HG03432 (cell line): ENCODE measurements at regions not wholly inside any gene's neighbourhood (a gene's known extent, or its start where the extent isn't known, plus 50 kb on each side); places are given as distances from the start of the nearest gene placed in this dataset.

Experiments
- ATAC-seq: cut with Tn5 transposase; IDR thresholded peaks from one replicate; pipeline ENCODE4 v1.9.1; 2021; ENCODE audit warnings: mild to moderate bottlenecking, moderate library complexity; ENCODE audit not compliant: unreplicated experiment

- ATAC-seq = no peak
Observed at GRCh38 chr7:41878309-41879295, 175.7 kb upstream of the INHBA start.

DNA sequence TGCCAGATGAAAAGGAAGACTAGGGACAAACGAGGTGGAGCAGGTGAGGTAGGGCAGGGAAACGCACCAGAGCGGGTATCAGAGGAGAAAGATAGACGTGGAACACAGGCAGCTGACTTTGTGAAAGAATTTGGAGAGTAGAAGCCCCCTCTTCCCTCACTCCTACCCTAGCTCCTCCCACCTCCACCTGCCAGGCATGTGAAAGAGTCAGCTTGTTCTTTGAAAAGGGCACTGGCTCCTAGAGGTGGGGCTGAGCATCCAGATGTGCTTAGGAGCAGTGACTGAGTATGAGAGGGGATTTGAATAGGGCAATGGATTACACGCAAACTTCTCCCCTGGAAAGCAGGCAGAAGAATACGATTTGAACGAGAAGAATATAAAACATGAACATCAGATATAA lies 174.2 kb upstream of the INHBA start:
- no peak for ATAC-seq

DNA sequence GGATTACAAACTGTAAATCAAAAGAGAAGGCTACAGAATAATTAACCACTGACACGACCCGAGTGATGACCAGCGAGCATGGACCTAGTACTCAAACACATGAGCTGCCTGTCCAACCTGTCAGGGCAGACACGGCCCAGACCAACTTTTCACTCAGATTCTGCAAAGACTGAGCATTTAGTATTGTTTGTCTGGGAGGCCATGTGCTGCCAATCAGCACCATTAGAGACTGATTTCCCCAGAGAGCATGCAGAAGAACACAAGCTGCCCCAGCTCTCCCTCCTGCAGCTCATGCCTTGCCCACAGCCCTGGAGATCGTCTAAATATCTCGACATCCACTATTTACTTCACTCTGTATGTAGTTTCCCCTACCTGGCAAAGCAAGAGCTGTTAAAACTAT lies 172.6 kb upstream of the INHBA start:
- ATAC-seq = no peak

GRCh38 chr7:41874201-41874785 lies 171.4 kb upstream of the INHBA start:
- no peak for ATAC-seq

DNA sequence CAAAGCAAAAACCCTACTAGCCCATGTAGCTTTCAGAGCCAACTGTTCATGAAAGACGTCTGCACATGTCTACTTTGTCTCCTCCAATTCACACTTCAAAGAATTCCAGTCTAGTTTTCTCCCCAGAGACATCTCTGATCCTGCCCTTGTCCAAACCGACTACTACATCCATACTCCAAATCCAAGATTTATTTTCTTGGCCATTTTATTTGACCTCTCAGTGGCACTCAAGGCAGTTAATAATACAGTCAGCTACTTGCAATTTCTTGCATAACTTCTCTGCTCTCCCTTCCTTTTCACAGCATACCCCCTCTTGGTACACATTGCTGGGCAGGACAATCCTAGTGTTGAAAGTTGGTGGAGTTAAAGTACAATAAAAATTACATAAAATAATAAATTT lies 170.9 kb upstream of the INHBA start:
- no peak for ATAC-seq

GRCh38 chr7:41872966-41873365 lies 170.1 kb upstream of the INHBA start:
- ATAC-seq = no peak

DNA sequence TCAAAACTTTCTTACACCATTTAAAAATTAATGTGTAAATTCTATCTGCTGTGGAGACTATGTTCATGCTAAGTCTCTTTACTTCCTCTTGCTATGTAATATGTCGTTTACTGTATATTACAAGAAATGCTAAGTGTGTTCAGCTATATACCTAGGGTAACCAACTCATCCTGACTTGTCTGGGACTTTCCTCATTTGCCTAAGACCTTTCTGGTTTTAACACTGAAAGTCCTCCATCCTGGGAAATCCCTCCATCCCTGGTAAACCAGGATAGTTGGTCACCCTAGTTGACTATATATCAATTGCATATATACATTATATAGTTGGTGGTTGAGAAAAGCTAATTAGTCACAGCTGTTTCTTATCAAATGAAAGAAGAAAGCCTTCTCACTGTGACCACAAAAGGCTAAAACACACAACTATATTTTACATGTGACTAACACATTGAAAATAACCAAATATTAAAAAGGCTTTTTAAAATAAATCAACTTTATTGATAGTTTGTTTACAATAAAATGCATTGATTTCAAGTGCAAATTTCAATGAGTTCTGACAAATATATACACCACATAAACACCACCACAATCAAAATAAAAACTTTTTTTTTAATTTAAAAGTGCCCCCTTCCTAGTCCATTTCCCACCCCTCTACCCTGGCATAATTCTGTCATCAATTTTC lies 167.7 kb upstream of the INHBA start:
- peak; percentile 73 for ATAC-seq

DNA sequence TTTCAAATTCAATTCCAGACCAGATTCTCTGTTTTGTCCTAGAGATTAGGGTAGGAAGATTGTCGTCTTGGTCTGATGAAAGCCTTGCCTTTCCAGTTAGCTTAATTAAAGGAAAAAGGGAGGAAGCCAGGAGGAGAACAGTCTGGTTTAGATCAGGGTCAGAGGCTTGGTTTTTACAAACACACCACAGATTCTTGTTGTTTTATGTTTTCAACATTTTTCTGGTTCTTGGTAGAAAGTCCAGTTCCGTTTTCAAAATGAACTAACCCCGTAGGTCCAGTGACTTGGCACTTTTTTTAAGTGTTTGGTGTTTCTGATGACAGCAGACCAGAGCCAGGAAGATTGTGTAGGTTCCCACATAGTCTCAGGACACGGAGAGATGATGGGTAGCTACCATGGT lies 167.1 kb upstream of the INHBA start:
- ATAC-seq = peak; percentile 40

DNA sequence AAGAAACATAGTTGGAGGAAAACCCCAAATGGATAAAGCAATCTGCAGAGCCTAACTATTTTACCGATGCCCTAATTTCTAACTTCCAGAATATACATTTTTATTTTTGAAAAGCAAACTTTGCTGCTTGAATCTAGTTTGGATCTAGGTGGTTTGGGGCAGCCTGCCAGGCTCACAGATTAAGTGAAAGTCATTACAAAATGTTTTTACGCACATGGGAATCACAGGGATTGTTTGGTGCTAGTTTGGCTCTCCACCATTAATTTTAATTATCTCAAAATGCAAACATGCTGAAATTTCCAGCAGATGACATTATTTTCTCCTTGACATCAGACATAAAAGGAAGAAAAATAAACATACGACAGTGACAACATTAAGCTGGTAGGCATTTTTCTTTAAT lies 166.7 kb upstream of the INHBA start:
- no peak for ATAC-seq

DNA sequence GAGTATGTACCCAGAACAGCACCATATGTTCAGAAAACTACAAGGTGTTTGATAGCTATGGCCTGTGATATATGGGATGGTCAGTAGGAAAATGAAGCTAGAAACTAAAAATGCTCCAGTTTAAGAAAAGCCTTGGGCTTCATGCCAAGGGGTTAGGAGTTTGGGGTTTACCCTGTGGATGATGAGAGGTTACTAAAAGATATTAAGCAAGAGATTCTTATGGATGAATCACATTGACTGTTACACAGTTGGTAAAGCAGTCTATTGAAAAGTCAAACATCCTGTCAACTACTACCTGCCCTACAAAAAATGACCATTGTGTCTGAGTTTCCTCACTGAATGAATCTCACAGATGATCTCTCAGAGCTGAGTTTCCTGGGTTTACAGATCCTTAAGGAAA lies 166.2 kb upstream of the INHBA start:
- no peak for ATAC-seq

GRCh38 chr7:41867639-41868280 lies 164.9 kb upstream of the INHBA start:
- ATAC-seq = no peak

DNA sequence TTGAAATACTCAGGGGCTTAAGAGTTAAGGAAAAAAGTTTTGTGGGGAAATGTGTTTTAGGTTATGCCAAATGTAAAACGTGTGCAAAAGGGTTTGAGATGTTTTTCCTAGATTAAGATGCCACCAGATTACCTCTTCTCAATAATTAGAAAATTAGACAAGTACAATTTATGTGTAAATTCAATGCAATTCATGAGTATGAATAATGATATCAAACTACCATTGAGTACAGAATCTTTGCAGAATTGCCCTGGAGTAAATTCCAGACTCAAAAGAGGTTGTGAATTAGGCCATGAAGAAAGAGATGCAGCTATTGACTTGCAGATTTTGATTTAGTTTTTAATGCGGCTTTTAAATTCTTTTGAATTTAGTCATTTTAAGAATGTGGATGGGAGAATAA lies 159.4 kb upstream of the INHBA start:
- ATAC-seq = no peak

DNA sequence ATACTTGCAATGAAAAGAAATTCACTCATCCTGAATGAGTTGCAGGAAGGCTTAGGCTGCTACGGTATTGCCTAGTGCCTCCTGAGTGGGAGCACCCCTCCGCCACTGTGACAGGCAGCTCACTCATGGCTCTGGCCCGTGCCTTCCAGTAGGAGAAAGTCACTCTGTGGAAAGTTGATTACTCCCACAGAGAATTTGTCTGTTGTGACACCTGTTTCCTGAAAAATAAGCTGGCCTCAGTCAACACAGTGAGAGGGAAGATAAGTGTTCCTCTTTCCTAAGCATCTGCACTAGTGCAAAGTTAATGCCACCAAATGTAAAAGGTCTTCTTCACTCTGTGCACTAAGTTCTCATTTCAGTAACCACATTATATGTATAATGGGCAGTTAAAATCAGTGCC lies 158.8 kb upstream of the INHBA start:
- ATAC-seq = no peak

DNA sequence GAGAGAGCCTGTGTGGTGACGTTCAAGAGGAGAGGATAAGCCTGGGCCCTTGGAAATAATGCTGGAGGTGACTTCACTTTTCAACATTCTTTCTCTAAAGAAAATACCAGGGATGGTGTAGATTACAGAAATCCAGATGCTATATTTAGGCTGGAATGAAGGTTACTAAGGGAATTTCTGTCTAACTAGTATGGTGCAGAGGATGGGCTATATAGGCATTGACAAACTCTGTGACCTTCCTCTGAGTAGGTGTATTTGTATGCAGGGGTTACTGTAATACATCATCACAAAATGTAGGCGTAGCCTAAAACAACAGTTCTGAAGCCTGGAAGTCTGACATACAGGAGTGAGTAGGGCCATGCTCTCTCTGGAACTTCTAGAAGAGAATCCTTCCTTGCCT lies 155.3 kb upstream of the INHBA start:
- ATAC-seq = no peak

GRCh38 chr7:41855798-41856197 lies 152.9 kb upstream of the INHBA start:
- no peak for ATAC-seq

DNA sequence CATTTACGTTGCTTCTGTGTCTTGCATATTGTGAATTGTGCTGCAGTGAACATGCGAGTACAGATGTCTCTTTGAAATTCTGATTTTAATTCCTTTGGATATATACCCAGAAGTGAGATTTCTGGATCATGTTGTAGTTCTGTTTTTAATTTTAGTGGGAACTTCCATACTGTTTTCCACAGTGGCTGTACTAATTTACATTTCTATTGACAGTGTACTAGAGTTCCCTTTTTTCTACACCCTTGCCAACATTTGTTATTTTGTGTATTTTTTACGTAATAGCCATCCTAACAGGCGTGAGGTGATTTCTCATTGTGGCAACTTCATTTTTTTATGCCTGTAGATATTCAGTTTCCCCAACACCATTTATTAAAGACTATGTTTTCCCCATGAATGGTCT lies 144.7 kb upstream of the INHBA start:
- ATAC-seq = no peak

DNA sequence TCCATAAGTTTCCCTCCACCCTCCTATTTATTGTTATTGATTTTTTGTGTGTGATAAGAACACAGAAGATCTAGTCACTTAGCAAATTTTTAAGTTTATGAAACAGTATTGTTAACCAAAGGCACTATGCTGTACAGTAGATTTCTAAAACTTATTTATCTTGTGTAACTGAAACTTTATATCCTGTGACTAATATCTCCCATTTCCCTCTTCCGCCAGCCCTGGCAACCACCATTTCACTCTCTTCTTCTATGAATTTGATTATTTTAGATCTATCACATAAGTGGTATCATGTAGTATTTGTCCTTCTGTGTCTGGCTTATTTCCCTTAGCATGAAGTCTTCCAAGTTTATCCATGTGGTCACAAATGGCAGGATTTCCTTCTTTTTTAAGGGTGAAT lies 144.3 kb upstream of the INHBA start:
- no peak for ATAC-seq

GRCh38 chr7:41842956-41843355 lies 140.1 kb upstream of the INHBA start:
- no peak for ATAC-seq

- ATAC-seq = no peak
Observed at GRCh38 chr7:41837916-41838315, 135.0 kb upstream of the INHBA start.

DNA sequence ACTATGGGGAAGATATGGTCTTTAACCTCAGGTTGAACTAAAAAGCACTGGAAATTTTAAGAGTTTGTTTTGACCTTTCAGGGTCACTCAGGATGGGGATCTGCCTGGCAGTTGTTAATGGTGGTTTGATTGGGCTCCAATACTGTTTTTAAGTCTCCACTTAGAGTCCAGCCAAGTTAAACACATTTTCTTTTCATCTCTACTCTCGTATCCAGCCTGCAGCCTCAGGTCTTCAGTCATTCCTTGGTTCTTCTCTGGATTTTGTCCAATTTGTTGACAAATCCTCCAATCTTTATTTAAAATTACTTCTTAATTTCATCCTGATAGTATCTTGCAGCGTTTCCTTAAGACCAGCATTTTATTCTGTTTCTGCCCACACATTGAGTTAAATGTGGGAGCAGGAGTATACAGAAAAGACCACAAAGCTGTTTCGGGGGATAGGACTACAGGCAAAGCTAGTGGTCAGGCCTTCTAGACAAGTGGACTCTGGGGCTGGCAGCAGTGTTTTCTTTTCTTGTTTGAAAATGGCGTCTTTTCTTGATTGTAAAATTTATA lies 133.2 kb upstream of the INHBA start:
- no peak for ATAC-seq
